Activated T-cell treated with anti-CD3 and anti-CD28 coated beads, Interleukin-2, amount 50 U/mL, for 72 hours (primary cell): ENCODE measurements at regions not wholly inside any gene's neighbourhood (a gene's known extent, or its start where the extent isn't known, plus 50 kb on each side); places are given as distances from the start of the nearest gene placed in this dataset.

ENCODE experiments used
- ATAC-seq, 2 donors: fragments of 150-1000 bp; cut with Tn5 transposase; replicated peaks in 1 of 2; 2 replicates each; pipeline ENCODE4 v1.10.0; 2021; ENCODE audit warnings: moderate library complexity in 2 of 2, mild to moderate bottlenecking in 1 of 2
- DNase-seq, 2 donors: peaks; one replicate each; pipeline ENCODE4 v3.0.0; 2021 to 2022; ENCODE audit warnings: mixed read lengths in 1 of 2
- H3K27ac Mint-ChIP-seq: one replicate; pipeline ENCODE4 v1.8.0; 2022; ENCODE audit warnings: mild to moderate bottlenecking, moderate library complexity, mixed read lengths
- H3K27me3 Mint-ChIP-seq: one replicate; pipeline ENCODE4 v1.8.0; 2022; ENCODE audit warnings: low read depth, mixed read lengths
- H3K36me3 Mint-ChIP-seq, 2 donors: one replicate each; pipeline ENCODE4 v1.8.0; 2022; ENCODE audit warnings: mixed read lengths in 2 of 2, mild to moderate bottlenecking in 1 of 2; ENCODE audit not compliant: insufficient read depth in 2 of 2
- H3K4me1 Mint-ChIP-seq: one replicate; pipeline ENCODE4 v1.8.0; 2022; ENCODE audit warnings: low read depth, mixed read lengths
- H3K4me3 Mint-ChIP-seq, 2 donors: one replicate each; pipeline ENCODE4 v1.8.0; 2022; ENCODE audit warnings: mild to moderate bottlenecking in 2 of 2, mixed read lengths in 2 of 2, moderate library complexity in 2 of 2
- H3K9me3 Mint-ChIP-seq, 2 donors: one replicate each; pipeline ENCODE4 v1.8.0; 2022; ENCODE audit warnings: mixed read lengths in 2 of 2

DNA sequence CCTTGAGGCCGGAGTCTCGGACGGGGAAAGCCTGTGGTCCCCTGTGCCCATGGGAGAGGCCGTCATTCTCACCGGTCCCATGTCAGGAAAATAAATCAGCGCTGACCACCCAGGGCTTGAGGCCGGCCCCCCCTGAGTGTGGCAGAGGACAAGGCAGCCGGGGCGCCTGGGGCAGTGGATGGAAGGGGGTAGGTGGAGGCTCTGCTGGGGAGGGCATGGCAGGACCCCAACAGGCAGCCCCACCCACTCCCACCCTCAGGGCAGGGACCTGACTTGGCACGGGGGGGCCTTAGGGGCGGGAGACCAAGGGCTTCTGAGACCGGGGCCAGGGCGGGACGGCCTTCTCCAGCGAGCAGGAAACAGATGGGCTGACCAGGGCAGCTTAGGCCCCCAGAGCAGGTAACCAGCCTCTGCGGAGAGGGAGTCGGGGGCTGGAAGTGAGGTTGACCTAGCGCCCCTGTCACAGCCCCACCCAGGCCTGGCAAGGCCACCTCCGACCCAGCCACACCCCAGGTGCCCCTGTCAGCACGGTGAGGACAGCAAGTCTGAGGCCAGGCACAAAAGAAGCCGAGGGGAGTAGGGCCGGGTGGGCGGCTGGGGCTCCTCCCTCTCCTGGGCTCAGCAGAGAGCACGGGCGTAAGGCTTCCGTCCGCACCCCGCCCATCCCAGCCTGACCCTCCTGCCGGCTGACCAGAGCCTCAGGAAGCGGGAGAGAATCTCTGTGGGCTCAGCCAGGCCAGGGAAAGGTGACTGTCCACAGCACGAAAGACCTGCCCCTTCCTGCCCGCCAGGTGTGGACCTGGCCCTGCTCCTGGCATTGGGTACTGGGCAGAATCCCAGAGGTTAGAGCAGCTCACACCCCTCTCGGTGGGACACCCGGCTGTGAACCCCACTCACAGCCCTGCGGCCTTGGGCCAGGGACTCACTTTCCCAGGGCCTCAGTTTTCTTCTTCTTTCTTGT is 87.4 kb downstream of the FOXL3 start:
- Mint-ChIP-seq H3K9me3 (peaks cover 1 to 4% of the 10 kb centered on the region in 2 donors), H3K27ac (no peak overlapping the region), H3K4me1 (peaks cover 17% of the 10 kb centered on the region), H3K4me3 (no peak overlapping the region), H3K27me3 (no peaks in the 10 kb centered on the region), H3K36me3 (peaks cover 3 to 4% of the 10 kb centered on the region in 2 donors)
- ATAC-seq (no peak), DNase-seq (no peak)

DNA sequence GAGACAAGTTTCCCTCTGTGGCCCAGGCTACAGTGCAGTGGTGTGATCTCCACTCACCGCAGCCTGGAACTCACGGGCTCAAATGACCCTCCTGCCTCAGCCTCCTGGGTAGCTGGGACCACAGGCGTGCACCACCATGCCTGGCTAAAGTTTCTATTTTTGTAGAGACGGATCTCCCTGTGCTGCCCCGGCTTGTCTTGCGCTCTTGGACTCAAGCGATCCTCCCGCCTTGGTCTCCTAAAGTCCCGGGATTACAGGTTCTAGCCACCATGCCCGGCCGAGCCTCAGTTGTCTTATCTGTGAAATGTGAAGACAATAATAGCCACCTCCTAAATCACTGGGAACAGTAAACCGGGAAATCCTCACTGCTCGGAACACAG is 88.1 kb downstream of the FOXL3 start:
- Mint-ChIP-seq H3K36me3 (peaks cover 4 to 5% of the 10 kb centered on the region in 2 donors), H3K4me3 (no peak overlapping the region), H3K27me3 (no peaks in the 10 kb centered on the region), H3K4me1 (peaks cover 19% of the 10 kb centered on the region), H3K27ac (no peak overlapping the region), H3K9me3 (peaks cover 4% of the 10 kb centered on the region in 2 donors)
- ATAC-seq = no peak
- no peak for DNase-seq

GRCh38 chr7:378551-379455 is 88.8 kb downstream of the FOXL3 start:
- DNase-seq = no peak
- Mint-ChIP-seq H3K27ac (no peak overlapping the region), H3K36me3 (peaks cover 4 to 6% of the 10 kb centered on the region in 2 donors), H3K4me3 (no peak overlapping the region), H3K27me3 (no peaks in the 10 kb centered on the region), H3K4me1 (peaks cover 19% of the 10 kb centered on the region), H3K9me3 (peaks cover 4% of the 10 kb centered on the region in 2 donors)
- no peak for ATAC-seq

GRCh38 chr7:379456-380138 is 89.6 kb downstream of the FOXL3 start:
- no peak for DNase-seq
- peak in 1 of 2 donors; percentile 26 for ATAC-seq
- Mint-ChIP-seq H3K27me3 (no peaks in the 10 kb centered on the region), H3K4me1 (peaks cover 19% of the 10 kb centered on the region), H3K4me3 (no peak overlapping the region), H3K36me3 (peaks cover 4 to 9% of the 10 kb centered on the region in 2 donors), H3K27ac (no peak overlapping the region), H3K9me3 (peaks cover 4 to 7% of the 10 kb centered on the region in 2 donors)

- Mint-ChIP-seq H3K27me3 (no peaks in the 10 kb centered on the region), H3K4me3 (peak overlapping the region in 1 of 2 donors; percentile 46), H3K27ac (no peak overlapping the region), H3K36me3 (peaks cover 4 to 9% of the 10 kb centered on the region in 2 donors), H3K9me3 (peaks cover 4 to 7% of the 10 kb centered on the region in 2 donors), H3K4me1 (peaks cover 19% of the 10 kb centered on the region)
- ATAC-seq = no peak
- DNase-seq = no peak
These were observed 90.1 kb downstream of the FOXL3 start for GRCh38 chr7:380139-380485.

GRCh38 chr7:380711-381210 is 90.8 kb downstream of the FOXL3 start:
- Mint-ChIP-seq H3K4me3 (peak overlapping the region in 1 of 2 donors; percentile 55), H3K9me3 (peaks cover 4 to 7% of the 10 kb centered on the region in 2 donors), H3K4me1 (peaks cover 19% of the 10 kb centered on the region), H3K27ac (no peak overlapping the region), H3K36me3 (peaks cover 4 to 9% of the 10 kb centered on the region in 2 donors), H3K27me3 (no peaks in the 10 kb centered on the region)
- ATAC-seq (no peak), DNase-seq (no peak)

GRCh38 chr7:381211-382042 is 91.5 kb downstream of the FOXL3 start:
- Mint-ChIP-seq H3K4me3 (peak overlapping the region; percentile 54 to 55), H3K9me3 (peaks cover 4 to 7% of the 10 kb centered on the region in 2 donors), H3K4me1 (peaks cover 19% of the 10 kb centered on the region), H3K36me3 (peaks cover 4 to 9% of the 10 kb centered on the region in 2 donors), H3K27me3 (no peaks in the 10 kb centered on the region), H3K27ac (peak overlapping the region; percentile 84)
- ATAC-seq = peak; percentile 52 to 66
- DNase-seq = no peak

DNA sequence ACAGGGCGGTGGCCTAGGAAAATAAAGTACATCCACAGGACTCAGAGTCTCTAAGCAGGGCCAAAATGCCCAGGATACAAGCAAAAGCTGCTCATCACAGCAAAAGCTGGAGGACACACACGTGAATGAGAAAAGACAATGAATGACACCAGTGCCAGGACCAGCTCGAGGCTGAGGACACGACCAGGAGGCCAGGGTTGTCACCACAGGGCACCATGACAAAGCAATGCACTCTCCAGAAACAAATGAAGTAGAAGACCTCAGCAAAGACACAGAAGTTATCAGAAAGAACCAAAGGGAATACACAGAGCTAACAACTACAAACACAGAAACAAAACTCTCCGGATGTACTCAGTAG is 92.1 kb downstream of the FOXL3 start:
- no peaks in the 10 kb centered on the region for H3K27me3 Mint-ChIP-seq
- H3K4me1 Mint-ChIP-seq = peaks cover 19% of the 10 kb centered on the region
- peaks cover 4 to 9% of the 10 kb centered on the region in 2 donors for H3K36me3 Mint-ChIP-seq
- H3K27ac Mint-ChIP-seq = peak overlapping the region; percentile 10
- H3K4me3 Mint-ChIP-seq = peak overlapping the region; percentile 54 to 55
- H3K9me3 Mint-ChIP-seq = peaks cover 4 to 7% of the 10 kb centered on the region in 2 donors
- ATAC-seq = peak in 1 of 2 donors; percentile 13
- DNase-seq = no peak

GRCh38 chr7:386385-386784 is 96.4 kb downstream of the FOXL3 start:
- H3K4me3 Mint-ChIP-seq = no peak overlapping the region
- peaks cover 4 to 9% of the 10 kb centered on the region in 2 donors for H3K36me3 Mint-ChIP-seq
- no peak overlapping the region for H3K27ac Mint-ChIP-seq
- ATAC-seq (no peak), DNase-seq (no peak)
- peaks cover 12% of the 10 kb centered on the region for H3K4me1 Mint-ChIP-seq
- H3K9me3 Mint-ChIP-seq = peaks cover 4 to 7% of the 10 kb centered on the region in 2 donors
- H3K27me3 Mint-ChIP-seq = no peaks in the 10 kb centered on the region

DNA sequence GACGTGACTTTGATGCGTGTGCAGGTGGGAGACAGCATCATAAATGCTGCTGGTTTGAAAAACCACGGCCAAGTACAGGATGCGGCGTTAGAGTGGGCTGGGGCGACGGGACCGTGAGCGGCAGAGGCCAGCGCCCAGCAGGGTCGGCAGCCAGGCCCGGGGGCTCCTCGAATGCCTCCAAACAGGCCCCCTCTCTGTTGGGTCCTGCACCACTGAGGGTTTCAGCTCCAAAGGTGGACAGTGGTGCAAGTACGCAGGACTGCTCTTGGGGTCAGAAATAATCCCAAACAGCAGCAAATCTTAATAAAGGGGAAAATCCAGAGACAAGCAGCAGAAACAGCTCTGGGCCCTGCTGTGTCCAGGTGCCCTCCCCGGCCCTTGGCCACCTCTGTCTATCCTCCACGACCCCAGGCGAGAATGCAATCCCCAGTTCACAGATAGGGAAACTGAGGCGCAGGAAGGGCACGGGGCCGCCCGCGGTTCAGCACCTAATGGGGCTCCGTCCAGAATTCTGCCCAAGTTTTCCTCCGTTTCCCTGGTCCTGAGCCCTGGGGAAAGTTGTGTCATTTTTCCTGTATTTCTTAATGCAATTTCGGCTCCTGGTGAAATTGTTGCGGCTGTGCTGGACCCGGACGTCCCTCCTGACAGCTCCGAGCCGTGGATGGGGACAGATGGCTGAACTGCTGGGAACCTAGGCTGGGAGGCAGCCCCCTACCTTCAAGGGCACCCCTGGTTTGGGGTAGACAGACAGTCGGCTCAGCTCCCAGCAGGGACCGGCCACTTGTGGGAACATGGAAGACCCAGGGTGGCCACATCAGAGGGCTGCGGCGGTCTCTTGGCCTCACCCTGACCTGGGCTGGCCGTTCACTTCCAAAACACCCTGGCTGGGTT is 97.4 kb downstream of the FOXL3 start:
- H3K36me3 Mint-ChIP-seq = peaks cover 0 to 6% of the 10 kb centered on the region in 2 donors

More for the DNA sequence above, 97.4 kb downstream of the FOXL3 start:
- Mint-ChIP-seq H3K9me3 (peaks cover 3 to 6% of the 10 kb centered on the region in 2 donors), H3K27ac (no peak overlapping the region), H3K4me3 (no peak overlapping the region), H3K4me1 (peaks cover 2% of the 10 kb centered on the region), H3K27me3 (no peaks in the 10 kb centered on the region)
- ATAC-seq = no peak
- DNase-seq = no peak
